Mesenchymal stem cell (in vitro differentiated cells and primary cell): ENCODE measurements at regions not wholly inside any gene's neighbourhood (a gene's known extent, or its start where the extent isn't known, plus 50 kb on each side); places are given as distances from the start of the nearest gene placed in this dataset.

ENCODE experiments used
- DNase-seq: peaks from one replicate; pipeline ENCODE4 v3.0.0-alpha.2; 2013
- H2AFZ ChIP-seq: one replicate; pipeline ENCODE4 v1.6.1; 2013; ENCODE audit warnings: low read depth, mild to moderate bottlenecking, control low read depth, inconsistent platforms, low read length, moderate library complexity
- H2AK5ac ChIP-seq: 2 replicates; pipeline ENCODE4 v1.6.1; 2013; ENCODE audit warnings: low read length, moderate library complexity, mild to moderate bottlenecking, inconsistent platforms; ENCODE audit not compliant: severe bottlenecking
- H2BK120ac ChIP-seq: one replicate; pipeline ENCODE4 v1.6.1; 2013; ENCODE audit warnings: low read depth, mild to moderate bottlenecking, inconsistent platforms, low read length, moderate library complexity
- H2BK12ac ChIP-seq, 2 experiments: one replicate each; pipeline ENCODE4 v1.6.1; 2013; ENCODE audit warnings: inconsistent platforms in 2 of 2, low read length in 2 of 2, mild to moderate bottlenecking in 2 of 2, moderate library complexity in 2 of 2, control low read depth in 1 of 2
- H2BK15ac ChIP-seq: one replicate; pipeline ENCODE4 v1.6.1; 2013; ENCODE audit warnings: mild to moderate bottlenecking, low read depth, inconsistent platforms; ENCODE audit not compliant: poor library complexity, severe bottlenecking
- H2BK5ac ChIP-seq: 2 replicates; pipeline ENCODE4 v1.6.1; 2013; ENCODE audit warnings: low read depth, mild to moderate bottlenecking, low read length, control low read depth, inconsistent platforms; ENCODE audit not compliant: poor library complexity, severe bottlenecking
- H3K14ac ChIP-seq, 2 experiments: one replicate each; pipeline ENCODE4 v1.6.1; 2013; ENCODE audit warnings: inconsistent platforms in 2 of 2, low read length in 2 of 2, control low read depth in 1 of 2, mild to moderate bottlenecking in 1 of 2, moderate library complexity in 1 of 2
- H3K18ac ChIP-seq, 2 experiments: one replicate each; pipeline ENCODE4 v1.6.1; 2013; ENCODE audit warnings: inconsistent platforms in 2 of 2, low read length in 2 of 2, control low read depth in 1 of 2, low read depth in 1 of 2, mild to moderate bottlenecking in 1 of 2
- H3K23ac ChIP-seq, 2 experiments: one replicate each; pipeline ENCODE4 v1.6.1; 2013; ENCODE audit warnings: inconsistent platforms in 2 of 2, low read length in 2 of 2, mild to moderate bottlenecking in 2 of 2, moderate library complexity in 2 of 2, control low read depth in 1 of 2
- H3K27ac ChIP-seq: 2 replicates; pipeline ENCODE4 v1.5.1; 2013; ENCODE audit warnings: mild to moderate bottlenecking, moderate library complexity, low read length, control low read depth, inconsistent platforms; ENCODE audit not compliant: poor library complexity, severe bottlenecking
- H3K27me3 ChIP-seq, 2 experiments: 2 replicates each; pipeline versions ENCODE4 v1.6.1 to v1.7.0; 2013; ENCODE audit warnings: low read length in 2 of 2, mild to moderate bottlenecking in 2 of 2, moderate library complexity in 2 of 2, control low read depth in 1 of 2, inconsistent platforms in 1 of 2; ENCODE audit not compliant: control insufficient read depth in 1 of 2, insufficient read depth in 1 of 2
- H3K36me3 ChIP-seq, 2 experiments: 2 replicates each; pipeline versions ENCODE4 v1.6.1 to v1.7.0; 2013; ENCODE audit warnings: low read length in 2 of 2, control low read depth in 1 of 2, inconsistent platforms in 1 of 2, low read depth in 1 of 2, mild to moderate bottlenecking in 1 of 2; ENCODE audit not compliant: insufficient read depth in 2 of 2, control insufficient read depth in 1 of 2
- H3K4ac ChIP-seq, 2 experiments: one replicate each; pipeline ENCODE4 v1.6.1; 2013; ENCODE audit warnings: inconsistent platforms in 2 of 2, low read length in 2 of 2, mild to moderate bottlenecking in 2 of 2, moderate library complexity in 2 of 2, control low read depth in 1 of 2, low read depth in 1 of 2
- H3K4me1 ChIP-seq: 2 replicates; pipeline ENCODE4 v1.6.1; 2013; ENCODE audit warnings: low read depth, low read length, control low read depth; ENCODE audit not compliant: control insufficient read depth, insufficient read depth
- H3K4me2 ChIP-seq: 2 replicates; pipeline ENCODE4 v1.6.1; 2013; ENCODE audit warnings: low read length, mild to moderate bottlenecking, inconsistent platforms; ENCODE audit not compliant: poor library complexity, severe bottlenecking
- H3K4me3 ChIP-seq, 2 experiments: 2 replicates each; pipeline versions ENCODE4 v1.5.1 to v1.7.0; 2013; ENCODE audit warnings: low read length in 2 of 2, mild to moderate bottlenecking in 2 of 2, control low read depth in 1 of 2, low read depth in 1 of 2; ENCODE audit not compliant: insufficient read depth in 1 of 2
- H3K79me1 ChIP-seq: replicated peaks from 2 replicates; pipeline ENCODE4 v1.6.1; 2013; ENCODE audit warnings: mild to moderate bottlenecking, control low read depth, low read length, inconsistent platforms; ENCODE audit not compliant: poor library complexity, severe bottlenecking
- H3K9ac ChIP-seq: 2 replicates; pipeline ENCODE4 v1.7.0; 2013; ENCODE audit warnings: mild to moderate bottlenecking, low read length, moderate library complexity
- H3K9me3 ChIP-seq: 2 replicates; pipeline ENCODE4 v1.7.0; 2013; ENCODE audit warnings: mild to moderate bottlenecking, low read length; ENCODE audit not compliant: control insufficient read depth
- H4K8ac ChIP-seq: one replicate; pipeline ENCODE4 v1.6.1; 2013; ENCODE audit warnings: inconsistent platforms, mild to moderate bottlenecking, low read length, moderate library complexity
- H4K91ac ChIP-seq: one replicate; pipeline ENCODE4 v1.6.1; 2013; ENCODE audit warnings: mild to moderate bottlenecking, low read length, inconsistent platforms
- WGBS: methylation state at CpG from one replicate; pipeline ENCODE4 v1.1.7; 2013; ENCODE audit warnings: mixed read lengths; 5-methylcytosine and 5-hydroxymethylcytosine counted together

- H3K27ac ChIP-seq, result peak overlapping the region; percentile 51
- 94% methylated on average over 16 of the region's 16 CpGs for WGBS
- no peaks in the 10 kb centered on the region for H3K36me3 ChIP-seq
- H2BK5ac ChIP-seq, result peak overlapping the region; percentile 5
- no peak overlapping the region for H3K4me3 ChIP-seq
- no peak overlapping the region for H2BK120ac ChIP-seq
- H3K4me1 ChIP-seq, result peaks cover 32% of the 10 kb centered on the region
- DNase-seq, result no peak
- H3K79me1 ChIP-seq, result peaks cover 4% of the 10 kb centered on the region
- H2AFZ ChIP-seq, result no peak overlapping the region
- no peak overlapping the region for H2BK12ac ChIP-seq
- no peak overlapping the region for H3K4ac ChIP-seq
- no peaks in the 10 kb centered on the region for H3K27me3 ChIP-seq
- no peak overlapping the region for H4K91ac ChIP-seq
- H3K23ac ChIP-seq, result no peak overlapping the region
- peak overlapping the region; percentile 3 for H2AK5ac ChIP-seq
- H3K4me2 ChIP-seq, result no peak overlapping the region
- H2BK15ac ChIP-seq, result no peak overlapping the region
- no peak overlapping the region for H3K14ac ChIP-seq
- H3K9me3 ChIP-seq, result no peaks in the 10 kb centered on the region
- H3K18ac ChIP-seq, result no peak overlapping the region
- H3K9ac ChIP-seq, result no peak overlapping the region
- H4K8ac ChIP-seq, result no peak overlapping the region
Observed at GRCh38 chr10:3530783-3531645, 254.0 kb downstream of the KLF6 start.

- Histone ChIP-seq H2BK120ac (no peak overlapping the region), H3K18ac (peak overlapping the region in 1 of 2 experiments; percentile 46), H3K4me1 (peaks cover 33% of the 10 kb centered on the region), H3K4me3 (no peak overlapping the region), H3K23ac (no peak overlapping the region), H3K4ac (no peak overlapping the region), H2BK12ac (peak overlapping the region in 1 of 2 experiments; percentile 67), H3K4me2 (no peak overlapping the region), H3K14ac (peak overlapping the region in 1 of 2 experiments; percentile 61), H4K8ac (peak overlapping the region; percentile 27), H2AFZ (no peak overlapping the region), H3K79me1 (peaks cover 4% of the 10 kb centered on the region), H3K27ac (peak overlapping the region; percentile 92), H3K9ac (no peak overlapping the region), H4K91ac (no peak overlapping the region), H2AK5ac (peak overlapping the region; percentile 87), H3K36me3 (no peaks in the 10 kb centered on the region), H3K9me3 (no peaks in the 10 kb centered on the region), H2BK15ac (peak overlapping the region; percentile 26), H3K27me3 (no peaks in the 10 kb centered on the region), H2BK5ac (peak overlapping the region; percentile 53)
- 98% methylated on average over 9 of the region's 13 CpGs for WGBS
- DNase-seq, result no peak
Observed at GRCh38 chr10:3530346-3530745, 254.7 kb downstream of the KLF6 start.

- no peak overlapping the region for H2BK120ac ChIP-seq
- H3K4me2 ChIP-seq, result no peak overlapping the region
- H3K14ac ChIP-seq, result no peak overlapping the region
- H3K4me1 ChIP-seq, result peaks cover 31% of the 10 kb centered on the region
- H2AFZ ChIP-seq, result no peak overlapping the region
- no peaks in the 10 kb centered on the region for H3K27me3 ChIP-seq
- H3K9ac ChIP-seq, result peak overlapping the region; percentile 89
- H2BK5ac ChIP-seq, result peak overlapping the region; percentile 62
- H3K27ac ChIP-seq, result peak overlapping the region; percentile 92
- peaks cover 4% of the 10 kb centered on the region for H3K79me1 ChIP-seq
- H3K23ac ChIP-seq, result no peak overlapping the region
- no peak overlapping the region for H3K4me3 ChIP-seq
- DNase-seq, result no peak
- H4K8ac ChIP-seq, result peak overlapping the region; percentile 59
- H2AK5ac ChIP-seq, result peak overlapping the region; percentile 99
- H2BK15ac ChIP-seq, result no peak overlapping the region
- no peaks in the 10 kb centered on the region for H3K9me3 ChIP-seq
- H3K36me3 ChIP-seq, result no peaks in the 10 kb centered on the region
- H2BK12ac ChIP-seq, result peak overlapping the region in 1 of 2 experiments; percentile 21
- H3K18ac ChIP-seq, result no peak overlapping the region
- WGBS, result 91% methylated on average over 11 of the region's 11 CpGs
- peak overlapping the region; percentile 61 for H4K91ac ChIP-seq
- H3K4ac ChIP-seq, result peak overlapping the region in 1 of 2 experiments; percentile 39
Observed at GRCh38 chr10:3529691-3530090, 255.3 kb downstream of the KLF6 start.

- WGBS, result 98% methylated on average over 9 of the region's 10 CpGs
- Histone ChIP-seq H2AK5ac (peak overlapping the region; percentile 69), H3K14ac (no peak overlapping the region), H2BK5ac (no peak overlapping the region), H3K79me1 (peaks cover 4% of the 10 kb centered on the region), H2AFZ (no peak overlapping the region), H3K4me3 (no peak overlapping the region), H3K18ac (peak overlapping the region in 1 of 2 experiments; percentile 77), H4K91ac (no peak overlapping the region), H3K4me2 (no peak overlapping the region), H2BK15ac (no peak overlapping the region), H3K9me3 (no peaks in the 10 kb centered on the region), H4K8ac (no peak overlapping the region), H2BK120ac (no peak overlapping the region), H3K27me3 (no peaks in the 10 kb centered on the region), H3K4me1 (peaks cover 29% of the 10 kb centered on the region), H2BK12ac (peak overlapping the region in 1 of 2 experiments; percentile 27), H3K27ac (peak overlapping the region; percentile 6), H3K4ac (no peak overlapping the region), H3K9ac (peak overlapping the region; percentile 89), H3K36me3 (no peaks in the 10 kb centered on the region), H3K23ac (no peak overlapping the region)
- no peak for DNase-seq
Observed at GRCh38 chr10:3528823-3529403, 256.1 kb downstream of the KLF6 start.
